ENCODE measurements at regions not wholly inside any gene's neighbourhood (a gene's known extent, or its start where the extent isn't known, plus 50 kb on each side); places are given as distances from the start of the nearest gene placed in this dataset.

GRCh38 chr5:74311961-74312360, 328.6 kb downstream of the ENC1 start:
- TF ChIP-seq CTCF (IDR thresholded peaks at IDR 0.05; ENCODE audit: unreplicated experiment): no peak
- DNase-seq (ENCODE audit: low spot score, unreplicated experiment): no peak
- no peak overlapping the region for H3K4me3 Mint-ChIP-seq (ENCODE audit: low read depth)
- H3K27me3 Mint-ChIP-seq: no peaks in the 10 kb centered on the region
- H3K36me3 Mint-ChIP-seq (ENCODE audit: insufficient read depth): no peaks in the 10 kb centered on the region
- H3K4me1 Mint-ChIP-seq (ENCODE audit: low read depth): peaks cover 5% of the 10 kb centered on the region
- no peak overlapping the region for H3K27ac Mint-ChIP-seq
- H3K9me3 Mint-ChIP-seq (ENCODE audit: low read depth): no peaks in the 10 kb centered on the region

GRCh38 chr5:74310997-74311930, 329.3 kb downstream of the ENC1 start:
- Mint-ChIP-seq H3K27me3 (no peaks in the 10 kb centered on the region), H3K9me3 (ENCODE audit: low read depth) (no peaks in the 10 kb centered on the region), H3K4me3 (ENCODE audit: low read depth) (no peak overlapping the region), H3K4me1 (ENCODE audit: low read depth) (peaks cover 4% of the 10 kb centered on the region), H3K27ac (no peak overlapping the region), H3K36me3 (ENCODE audit: insufficient read depth) (no peaks in the 10 kb centered on the region)
- no peak for DNase-seq (ENCODE audit: low spot score, unreplicated experiment)
- TF ChIP-seq CTCF (IDR thresholded peaks at IDR 0.05; ENCODE audit: unreplicated experiment): no peak

GRCh38 chr5:74310386-74310785, 330.1 kb downstream of the ENC1 start:
- TF ChIP-seq CTCF (IDR thresholded peaks at IDR 0.05; ENCODE audit: unreplicated experiment): no peak
- no peaks in the 10 kb centered on the region for H3K9me3 Mint-ChIP-seq (ENCODE audit: low read depth)
- H3K36me3 Mint-ChIP-seq (ENCODE audit: insufficient read depth): no peaks in the 10 kb centered on the region
- H3K4me1 Mint-ChIP-seq (ENCODE audit: low read depth): no peaks in the 10 kb centered on the region
- no peak overlapping the region for H3K4me3 Mint-ChIP-seq (ENCODE audit: low read depth)
- H3K27me3 Mint-ChIP-seq: no peaks in the 10 kb centered on the region
- DNase-seq (ENCODE audit: low spot score, unreplicated experiment): no peak
- no peak overlapping the region for H3K27ac Mint-ChIP-seq

- no peak for TF ChIP-seq CTCF (IDR thresholded peaks at IDR 0.05; ENCODE audit: unreplicated experiment)
- Mint-ChIP-seq H3K4me1 (ENCODE audit: low read depth) (no peaks in the 10 kb centered on the region), H3K4me3 (ENCODE audit: low read depth) (no peak overlapping the region), H3K36me3 (ENCODE audit: insufficient read depth) (no peaks in the 10 kb centered on the region), H3K27ac (no peak overlapping the region), H3K27me3 (no peaks in the 10 kb centered on the region), H3K9me3 (ENCODE audit: low read depth) (no peaks in the 10 kb centered on the region)
- no peak for DNase-seq (ENCODE audit: low spot score, unreplicated experiment)
Observed at GRCh38 chr5:74309050-74309449, 331.5 kb downstream of the ENC1 start.

- H3K4me1 Mint-ChIP-seq (ENCODE audit: low read depth): no peaks in the 10 kb centered on the region
- H3K4me3 Mint-ChIP-seq (ENCODE audit: low read depth): no peak overlapping the region
- no peak overlapping the region for H3K27ac Mint-ChIP-seq
- no peak for DNase-seq (ENCODE audit: low spot score, unreplicated experiment)
- TF ChIP-seq CTCF (IDR thresholded peaks at IDR 0.05; ENCODE audit: unreplicated experiment): no peak
- no peaks in the 10 kb centered on the region for H3K27me3 Mint-ChIP-seq
- H3K36me3 Mint-ChIP-seq (ENCODE audit: insufficient read depth): no peaks in the 10 kb centered on the region
- no peaks in the 10 kb centered on the region for H3K9me3 Mint-ChIP-seq (ENCODE audit: low read depth)
Observed at GRCh38 chr5:74306845-74307244, 333.7 kb downstream of the ENC1 start.
